GM18505 (cell line): ENCODE measurements at regions not wholly inside any gene's neighbourhood (a gene's known extent, or its start where the extent isn't known, plus 50 kb on each side); places are given as distances from the start of the nearest gene placed in this dataset.

Experiments used
- ATAC-seq: cut with Tn5 transposase; IDR thresholded peaks from one replicate; pipeline ENCODE4 v1.9.1; 2021; ENCODE audit not compliant: unreplicated experiment
- POLR2A ChIP-seq: IDR thresholded peaks from 4 replicates; pipeline ENCODE4 v1.6.1; 2011; ENCODE audit warnings: borderline replicate concordance; ENCODE audit not compliant: insufficient read depth, insufficient read length; ENCODE audit errors: extremely low read depth

DNA sequence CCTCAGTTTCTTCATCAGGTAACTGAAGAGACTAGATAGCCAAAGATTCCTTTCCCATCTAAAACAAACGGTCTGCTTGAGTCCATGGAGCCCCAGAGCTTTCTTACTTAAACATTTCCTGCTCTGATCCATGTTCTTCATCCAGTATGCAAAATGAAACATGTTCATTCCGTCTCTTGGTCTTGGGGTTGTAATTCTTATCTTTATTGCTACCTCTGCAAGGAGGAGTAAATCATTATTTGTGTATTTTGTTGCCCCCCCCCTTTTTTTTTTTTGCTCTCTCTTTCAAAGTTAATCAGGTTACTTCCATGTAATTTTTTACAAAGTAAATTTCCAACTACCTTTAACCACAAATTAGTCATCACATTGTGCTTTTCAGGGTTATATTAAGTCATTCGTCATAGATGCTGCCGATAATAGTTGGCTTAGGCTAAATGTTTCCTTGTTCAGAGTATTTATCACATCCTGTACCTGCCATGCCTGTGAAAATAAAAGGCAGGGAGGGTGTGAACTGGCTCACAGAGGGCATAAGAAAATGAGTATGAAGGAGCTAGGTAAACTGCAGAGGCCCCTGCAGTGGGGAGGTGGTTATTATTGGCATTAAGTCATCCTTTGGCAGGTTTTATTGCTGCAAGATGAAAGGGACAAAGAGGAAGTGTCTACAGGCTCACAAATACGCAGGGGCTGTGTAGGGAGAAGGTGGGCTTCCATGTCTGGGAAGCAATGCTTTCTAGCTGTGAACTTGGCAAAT is 76.7 kb upstream of the HS3ST1 start:
- ATAC-seq: no peak
- no peak for TF ChIP-seq POLR2A

DNA sequence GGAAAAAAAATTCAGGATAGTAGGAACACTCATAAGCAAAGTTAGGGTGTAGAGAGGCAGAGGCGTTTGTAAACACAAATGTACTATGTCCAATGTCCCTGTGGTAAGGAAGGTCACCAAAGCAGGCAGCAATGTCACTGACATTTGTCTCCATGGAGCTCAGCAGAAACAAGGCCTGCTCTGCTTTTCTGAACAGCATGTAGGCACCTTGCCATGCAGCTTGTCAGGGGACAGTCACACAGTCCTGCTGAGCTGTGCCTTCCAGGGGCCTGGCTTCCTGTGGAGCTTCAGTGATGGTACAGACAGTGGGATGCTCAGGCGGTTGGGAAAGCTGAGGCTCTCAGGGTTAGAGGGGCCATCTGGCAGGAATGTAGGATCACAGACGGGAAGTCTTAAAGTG is 74.5 kb upstream of the HS3ST1 start:
- no peak for TF ChIP-seq POLR2A
- no peak for ATAC-seq

DNA sequence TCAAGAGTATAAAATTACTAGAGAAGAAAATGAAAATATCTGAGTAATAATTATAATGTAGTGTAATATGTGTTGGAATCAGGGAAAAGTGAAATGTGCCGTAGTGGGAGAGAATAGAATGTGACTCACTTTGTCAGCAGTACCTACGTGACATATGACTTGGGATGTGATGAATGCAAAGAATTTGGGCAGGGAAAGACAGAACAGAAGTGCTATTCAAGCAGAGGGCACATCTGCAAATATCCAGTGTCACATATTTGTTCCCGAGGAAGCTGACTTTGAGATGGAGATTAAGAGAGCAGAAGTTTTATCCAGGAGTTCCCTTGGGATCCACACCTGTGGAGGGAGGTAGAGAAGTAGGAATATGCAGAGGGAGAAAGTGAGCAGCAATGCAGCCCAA is 69.3 kb upstream of the HS3ST1 start:
- TF ChIP-seq POLR2A: no peak
- ATAC-seq: no peak

DNA sequence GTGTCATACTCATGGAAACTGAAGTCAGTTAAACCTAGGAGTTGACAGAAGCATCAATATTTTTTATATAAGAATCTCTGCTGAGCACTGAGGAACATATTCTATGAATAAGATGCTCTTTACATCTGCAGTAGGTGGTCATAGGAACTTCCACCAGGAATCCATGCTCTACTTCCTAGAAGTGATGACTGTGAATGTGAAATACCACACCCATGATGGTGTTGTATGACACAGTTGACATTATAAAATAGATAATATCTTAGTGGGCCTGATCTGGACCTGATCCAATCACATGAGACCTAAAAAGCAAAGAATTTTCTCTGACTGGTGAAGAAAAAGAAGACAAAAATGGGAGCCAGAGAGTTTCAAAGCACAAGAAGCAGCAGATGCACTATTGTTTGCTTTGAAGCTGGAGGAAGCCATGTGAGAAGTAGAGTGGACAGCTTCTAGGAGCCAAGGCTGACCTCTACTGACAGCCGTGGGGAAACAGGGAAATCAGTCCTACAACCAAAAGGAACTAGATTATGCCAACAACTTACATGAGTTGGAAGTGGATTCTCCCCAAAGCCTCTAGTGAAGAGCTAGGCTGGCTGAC is 68.6 kb upstream of the HS3ST1 start:
- ATAC-seq: no peak
- no peak for TF ChIP-seq POLR2A

DNA sequence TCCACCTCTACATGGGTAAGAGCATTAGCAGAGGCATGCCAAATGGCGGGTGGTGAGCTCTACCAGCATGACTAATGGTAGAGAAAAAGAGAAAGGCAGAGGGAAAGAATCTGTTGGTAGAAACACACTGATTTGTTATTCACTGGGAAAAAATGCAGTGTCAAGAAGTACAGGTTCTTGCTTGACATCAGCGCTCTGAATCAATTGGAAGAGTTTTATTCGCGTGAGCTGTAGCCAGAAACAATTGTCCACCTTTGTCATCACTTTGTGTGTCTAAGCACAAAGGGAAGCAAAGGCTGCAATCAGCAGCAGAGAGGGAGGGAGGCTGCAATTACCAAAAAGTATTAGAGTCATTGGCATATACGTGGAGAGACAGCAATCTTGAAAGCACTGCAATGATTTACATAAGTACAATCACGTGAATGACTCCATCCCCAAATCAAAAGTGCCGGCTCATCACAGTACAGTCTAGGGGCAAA is 67.7 kb upstream of the HS3ST1 start:
- TF ChIP-seq POLR2A: no peak
- no peak for ATAC-seq

DNA sequence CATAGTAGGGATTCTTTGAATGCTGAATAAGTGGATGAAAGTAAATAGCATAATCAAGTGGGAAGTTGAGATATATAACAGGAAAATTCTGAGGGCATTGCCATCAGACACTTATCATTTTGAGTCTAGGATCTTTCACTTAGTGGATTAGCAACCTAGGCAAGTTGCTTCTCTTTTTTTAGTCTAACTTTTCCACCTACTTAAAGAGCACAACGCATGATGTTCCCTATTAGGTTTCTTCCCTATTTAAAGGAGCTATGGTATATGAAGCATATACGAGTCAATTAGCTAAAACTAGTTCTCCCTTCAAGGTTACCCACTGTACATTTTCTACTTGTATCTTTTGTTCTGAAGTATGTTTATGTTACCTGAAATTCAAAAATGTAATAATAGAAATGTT is 67.1 kb upstream of the HS3ST1 start:
- TF ChIP-seq POLR2A: no peak
- ATAC-seq: no peak

DNA sequence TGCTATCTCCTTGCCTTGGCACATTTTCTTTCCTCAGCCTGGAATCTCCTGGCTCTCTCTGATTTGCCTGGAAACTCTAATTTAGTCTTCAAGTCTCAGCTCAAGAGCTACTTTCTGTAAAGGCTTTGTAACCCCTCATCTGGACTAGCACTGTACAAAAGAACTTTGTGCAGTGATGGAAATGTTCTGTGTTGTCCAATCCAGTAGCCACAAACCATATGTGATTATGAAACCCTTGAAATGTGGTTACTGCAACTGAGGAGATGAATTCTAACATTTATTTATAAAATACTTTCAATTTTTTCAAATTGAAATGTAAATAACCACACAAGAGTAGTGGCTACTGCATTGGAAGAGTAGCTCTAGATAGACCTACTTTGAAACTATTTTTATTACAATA is 66.6 kb upstream of the HS3ST1 start:
- ATAC-seq: no peak
- no peak for TF ChIP-seq POLR2A

DNA sequence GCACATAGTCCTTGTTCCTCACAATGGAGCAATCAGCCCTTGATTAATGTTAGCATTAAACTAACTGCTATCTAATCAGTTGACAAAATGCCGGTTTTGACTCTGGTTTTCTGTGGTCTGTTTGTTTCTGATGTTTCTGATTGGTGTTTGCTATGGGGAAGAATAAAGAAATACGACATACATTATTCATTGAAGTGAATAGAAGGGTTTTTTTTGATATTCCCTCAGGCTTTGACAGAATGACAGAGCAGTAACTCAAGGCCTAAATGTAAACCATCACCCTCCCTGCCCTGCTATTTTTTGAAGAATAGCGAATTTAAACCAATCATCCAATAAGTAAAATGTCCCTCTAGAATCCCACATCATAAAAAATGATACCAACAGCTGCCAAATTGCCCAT is 65.5 kb upstream of the HS3ST1 start:
- ATAC-seq: no peak
- TF ChIP-seq POLR2A: no peak

DNA sequence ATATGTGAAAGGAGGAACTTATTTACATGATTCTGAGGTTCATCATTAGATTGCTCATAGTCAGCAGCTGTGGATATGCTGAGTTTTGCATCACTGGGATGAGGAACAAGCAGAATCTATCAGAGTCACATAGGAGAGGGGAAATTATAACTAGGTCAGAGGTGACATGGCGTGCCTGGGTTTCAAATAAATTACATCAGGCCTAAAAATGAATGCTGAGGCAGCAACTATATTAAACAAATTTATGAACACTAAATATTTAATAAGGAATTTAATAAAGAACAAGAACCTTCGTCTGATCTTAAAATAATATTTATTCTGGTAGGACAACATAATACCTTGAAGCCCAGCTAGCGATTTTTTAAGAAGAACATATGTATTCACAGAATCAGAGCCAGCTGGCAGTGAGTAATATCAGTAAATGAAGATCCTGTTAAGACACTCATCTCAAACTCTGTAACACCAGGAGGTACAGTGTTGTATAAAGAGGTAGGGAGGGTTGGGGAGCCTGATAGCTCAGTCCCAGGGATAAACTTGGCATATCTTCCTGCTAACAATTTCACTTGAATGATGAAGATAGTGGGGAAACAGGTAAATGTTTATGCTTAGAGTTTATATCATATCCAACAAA is 60.9 kb upstream of the HS3ST1 start:
- no peak for ATAC-seq
- TF ChIP-seq POLR2A: no peak

DNA sequence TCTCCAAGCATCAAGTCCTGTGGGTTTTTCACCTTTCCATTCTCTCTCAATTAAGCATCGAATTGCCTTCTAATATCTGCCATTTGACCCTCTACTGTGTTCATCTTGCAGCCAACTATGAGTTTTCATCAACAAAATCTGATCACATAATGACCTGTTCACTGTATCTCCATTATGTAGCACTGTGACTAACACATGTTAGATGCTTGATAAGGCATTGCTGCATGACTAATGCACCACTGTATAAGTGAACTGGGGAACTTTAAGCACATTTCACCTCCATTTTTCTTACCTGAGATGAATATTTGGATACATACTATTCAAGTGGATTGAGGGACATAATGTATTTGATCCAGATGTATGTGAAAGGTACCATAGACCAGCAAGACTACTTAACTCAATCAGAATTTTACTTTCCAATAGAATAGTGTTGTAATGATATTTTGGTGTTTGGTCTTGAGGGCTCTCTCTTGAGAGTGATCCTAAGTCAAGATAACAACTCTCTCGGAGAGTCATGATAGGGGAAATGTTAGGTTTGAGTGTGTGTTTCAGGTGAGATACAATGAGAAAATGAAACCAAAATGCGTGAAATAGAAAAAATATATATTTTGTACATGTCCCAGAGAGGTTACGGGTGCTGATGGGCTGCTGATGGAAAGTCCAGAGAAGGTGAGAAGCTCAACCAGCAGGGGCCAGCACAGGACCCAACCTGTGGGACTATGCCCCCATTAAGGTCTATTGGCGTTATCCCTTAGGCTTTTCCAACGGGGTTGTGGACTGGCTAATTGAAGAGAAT is 60.2 kb upstream of the HS3ST1 start:
- TF ChIP-seq POLR2A: no peak
- no peak for ATAC-seq

DNA sequence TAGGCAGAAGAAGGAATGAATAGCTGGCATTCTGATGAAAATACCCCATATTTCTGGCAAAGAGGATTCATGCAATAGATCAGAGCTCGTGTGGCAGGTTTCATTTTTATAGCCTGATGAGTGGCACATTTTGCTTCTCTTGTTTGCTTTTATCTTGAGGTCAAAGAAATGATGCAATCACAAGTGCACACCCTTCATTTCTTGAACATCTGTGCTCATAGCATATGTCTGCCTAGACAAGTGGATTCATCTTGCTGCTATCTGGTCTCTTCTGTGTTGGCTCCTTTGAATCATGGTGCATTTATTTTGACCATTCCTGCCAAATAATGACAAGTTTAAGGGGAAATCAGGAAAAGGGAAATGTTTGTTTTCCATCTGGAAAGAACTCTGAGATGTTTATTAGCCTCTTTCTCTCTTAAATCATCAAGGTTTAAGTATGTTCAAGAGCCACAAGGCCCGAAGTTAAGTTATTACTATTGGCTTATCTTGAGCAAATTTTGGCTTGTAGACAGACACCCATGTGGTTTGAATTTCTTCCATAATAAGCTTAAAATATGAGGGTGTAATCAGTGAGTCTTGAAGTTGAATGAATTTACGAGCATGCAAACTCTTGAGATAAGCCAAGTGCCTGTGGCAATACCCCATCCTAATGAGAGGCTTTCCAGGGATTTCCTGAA is 59.3 kb upstream of the HS3ST1 start:
- no peak for TF ChIP-seq POLR2A
- no peak for ATAC-seq

DNA sequence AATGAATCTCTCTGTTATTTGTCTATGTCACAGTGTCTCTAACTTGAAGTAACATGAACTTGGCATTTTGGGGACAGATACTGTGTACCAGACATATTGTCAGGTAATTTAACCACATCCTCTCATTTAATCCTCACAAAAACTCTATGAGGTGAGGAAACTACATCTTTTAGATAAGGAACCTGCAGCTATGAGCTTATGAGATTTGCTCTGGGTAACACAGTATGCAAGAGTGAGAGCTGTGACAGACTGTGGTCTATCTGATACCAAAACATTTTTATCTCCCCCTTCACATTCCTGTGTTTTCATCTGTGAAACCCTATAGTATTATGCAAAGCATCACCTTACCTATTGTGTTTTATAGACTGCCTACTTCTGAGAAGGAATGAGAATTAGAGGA is 58.4 kb upstream of the HS3ST1 start:
- ATAC-seq: no peak
- no peak for TF ChIP-seq POLR2A

DNA sequence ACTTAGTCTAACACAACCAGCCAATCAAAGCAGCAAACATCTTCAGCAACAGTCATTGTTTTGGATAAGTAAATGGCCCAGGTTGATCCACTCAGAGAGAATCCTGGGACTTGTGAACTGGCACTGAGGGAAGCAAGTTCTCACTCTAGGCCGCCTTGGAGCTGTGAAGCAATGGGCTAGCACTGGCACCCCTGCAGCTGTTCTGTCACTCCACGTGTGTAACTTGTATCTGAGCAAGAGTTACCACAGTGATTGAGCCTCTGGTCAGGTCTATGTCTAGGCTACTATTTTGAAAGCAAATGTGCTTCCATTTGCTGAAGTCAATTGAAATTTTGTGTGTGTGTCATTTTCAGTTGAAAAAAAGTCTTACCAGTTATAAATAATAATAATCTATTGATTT is 57.2 kb upstream of the HS3ST1 start:
- ATAC-seq: no peak
- TF ChIP-seq POLR2A: no peak
